ENCODE measurements at regions not wholly inside any gene's neighbourhood (a gene's known extent, or its start where the extent isn't known, plus 50 kb on each side); places are given as distances from the start of the nearest gene placed in this dataset.

- TF ChIP-seq, protein P1, sequence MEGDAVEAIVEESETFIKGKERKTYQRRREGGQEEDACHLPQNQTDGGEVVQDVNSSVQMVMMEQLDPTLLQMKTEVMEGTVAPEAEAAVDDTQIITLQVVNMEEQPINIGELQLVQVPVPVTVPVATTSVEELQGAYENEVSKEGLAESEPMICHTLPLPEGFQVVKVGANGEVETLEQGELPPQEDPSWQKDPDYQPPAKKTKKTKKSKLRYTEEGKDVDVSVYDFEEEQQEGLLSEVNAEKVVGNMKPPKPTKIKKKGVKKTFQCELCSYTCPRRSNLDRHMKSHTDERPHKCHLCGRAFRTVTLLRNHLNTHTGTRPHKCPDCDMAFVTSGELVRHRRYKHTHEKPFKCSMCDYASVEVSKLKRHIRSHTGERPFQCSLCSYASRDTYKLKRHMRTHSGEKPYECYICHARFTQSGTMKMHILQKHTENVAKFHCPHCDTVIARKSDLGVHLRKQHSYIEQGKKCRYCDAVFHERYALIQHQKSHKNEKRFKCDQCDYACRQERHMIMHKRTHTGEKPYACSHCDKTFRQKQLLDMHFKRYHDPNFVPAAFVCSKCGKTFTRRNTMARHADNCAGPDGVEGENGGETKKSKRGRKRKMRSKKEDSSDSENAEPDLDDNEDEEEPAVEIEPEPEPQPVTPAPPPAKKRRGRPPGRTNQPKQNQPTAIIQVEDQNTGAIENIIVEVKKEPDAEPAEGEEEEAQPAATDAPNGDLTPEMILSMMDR (IDR thresholded peaks at IDR 0.05; ENCODE audit: poor library complexity), result no peak
- TF ChIP-seq EZH2phosphoT487 (IDR thresholded peaks at IDR 0.05; ENCODE audit: low read depth, severe bottlenecking, unreplicated experiment), result no peak
- TF ChIP-seq EZH2 (IDR thresholded peaks at IDR 0.05; ENCODE audit: borderline replicate concordance), result no peak
Observed at GRCh38 chr20:54843865-54844264, 368.5 kb downstream of the DOK5 start.
